ENCODE measurements at regions not wholly inside any gene's neighbourhood (a gene's known extent, or its start where the extent isn't known, plus 50 kb on each side); places are given as distances from the start of the nearest gene placed in this dataset.

- H3K36me3 Mint-ChIP-seq (ENCODE audit: low read depth) = no peaks in the 10 kb centered on the region
- no peaks in the 10 kb centered on the region for H3K9me3 Mint-ChIP-seq
- H3K4me1 Mint-ChIP-seq = peaks cover 11% of the 10 kb centered on the region
- POLR2A ChIA-PET = no interaction called here
- CTCF ChIA-PET = interaction anchor here (1.7 kb wide), 1 partner anchor 10 kb away, joined by 5 read pairs; no protein-coding TSS in a partner anchor
- peak overlapping the region; percentile 13 for H3K4me3 Mint-ChIP-seq
- no peak for DNase-seq
- H3K27ac Mint-ChIP-seq = peak overlapping the region; percentile 64
- no peaks in the 10 kb centered on the region for H3K27me3 Mint-ChIP-seq
These were observed 111.2 kb downstream of the LRRC70 start for GRCh38 chr5:62689599-62690368.

- no peak for DNase-seq
- H3K4me3 Mint-ChIP-seq = no peak overlapping the region
- H3K9me3 Mint-ChIP-seq = no peaks in the 10 kb centered on the region
- ChIA-PET POLR2A (no interaction called here), CTCF (no interaction called here)
- no peak overlapping the region for H3K27ac Mint-ChIP-seq
- H3K36me3 Mint-ChIP-seq (ENCODE audit: low read depth) = no peaks in the 10 kb centered on the region
- H3K27me3 Mint-ChIP-seq = peaks cover 1% of the 10 kb centered on the region
- H3K4me1 Mint-ChIP-seq = peaks cover 11% of the 10 kb centered on the region
These were observed 108.1 kb downstream of the LRRC70 start for GRCh38 chr5:62686692-62687091.

- Mint-ChIP-seq H3K36me3 (ENCODE audit: low read depth) (no peaks in the 10 kb centered on the region), H3K9me3 (no peaks in the 10 kb centered on the region), H3K27me3 (peaks cover 1% of the 10 kb centered on the region), H3K4me3 (no peak overlapping the region), H3K27ac (no peak overlapping the region), H3K4me1 (peaks cover 8% of the 10 kb centered on the region)
- CTCF ChIA-PET = no interaction called here
- POLR2A ChIA-PET = no interaction called here
- no peak for DNase-seq
These were observed 106.6 kb downstream of the LRRC70 start for GRCh38 chr5:62685221-62685620.

- Mint-ChIP-seq H3K27me3 (peaks cover 1% of the 10 kb centered on the region), H3K4me1 (no peaks in the 10 kb centered on the region), H3K36me3 (ENCODE audit: low read depth) (no peaks in the 10 kb centered on the region), H3K4me3 (no peak overlapping the region), H3K27ac (no peak overlapping the region), H3K9me3 (no peaks in the 10 kb centered on the region)
- CTCF ChIA-PET = interaction anchor here (1.2 kb wide), 1 partner anchor 10 kb away, joined by 5 read pairs; no protein-coding TSS in a partner anchor
- POLR2A ChIA-PET = no interaction called here
- no peak for DNase-seq
These were observed 105.7 kb downstream of the LRRC70 start for GRCh38 chr5:62684310-62684709.

GRCh38 chr5:62682059-62682458 is 103.4 kb downstream of the LRRC70 start:
- peaks cover 1% of the 10 kb centered on the region for H3K27me3 Mint-ChIP-seq
- H3K36me3 Mint-ChIP-seq (ENCODE audit: low read depth) = no peaks in the 10 kb centered on the region
- POLR2A ChIA-PET = no interaction called here
- no peak for DNase-seq
- CTCF ChIA-PET = interaction anchor here (1.0 kb wide), 1 partner anchor 16 kb away, joined by 3 read pairs; no protein-coding TSS in a partner anchor
- no peak overlapping the region for H3K27ac Mint-ChIP-seq
- H3K4me1 Mint-ChIP-seq = no peaks in the 10 kb centered on the region
- H3K4me3 Mint-ChIP-seq = no peak overlapping the region
- peaks cover 6% of the 10 kb centered on the region for H3K9me3 Mint-ChIP-seq

GRCh38 chr5:62681117-62681850 is 102.7 kb downstream of the LRRC70 start:
- POLR2A ChIA-PET = no interaction called here
- Mint-ChIP-seq H3K27me3 (peaks cover 1% of the 10 kb centered on the region), H3K9me3 (peaks cover 6% of the 10 kb centered on the region), H3K4me3 (no peak overlapping the region), H3K36me3 (ENCODE audit: low read depth) (no peaks in the 10 kb centered on the region), H3K27ac (no peak overlapping the region), H3K4me1 (no peaks in the 10 kb centered on the region)
- CTCF ChIA-PET = interaction anchor here (1.0 kb wide), 1 partner anchor 17 kb away, joined by 3 read pairs; no protein-coding TSS in a partner anchor
- DNase-seq = no peak

- no peak overlapping the region for H3K27ac Mint-ChIP-seq
- DNase-seq = no peak
- no peaks in the 10 kb centered on the region for H3K4me1 Mint-ChIP-seq
- peaks cover 8% of the 10 kb centered on the region for H3K9me3 Mint-ChIP-seq
- H3K27me3 Mint-ChIP-seq = peaks cover 1% of the 10 kb centered on the region
- H3K4me3 Mint-ChIP-seq = no peak overlapping the region
- POLR2A ChIA-PET = no interaction called here
- no peaks in the 10 kb centered on the region for H3K36me3 Mint-ChIP-seq (ENCODE audit: low read depth)
- CTCF ChIA-PET = no interaction called here
These were observed 101.5 kb downstream of the LRRC70 start for GRCh38 chr5:62680121-62680520.
